Left forelimb (tissue), 1 donor: ENCODE measurements at regions not wholly inside any gene's neighbourhood (a gene's known extent, or its start where the extent isn't known, plus 50 kb on each side); places are given as distances from the start of the nearest gene placed in this dataset.

Experiments
- DNase-seq: peaks from one replicate; pipeline ENCODE4 v3.0.0-alpha.2; 2018; ENCODE audit warnings: low spot score

- no peak for DNase-seq
Observed at GRCh38 chr14:26855077-26855753, 257.4 kb upstream of the NOVA1 start.

- DNase-seq: no peak
Observed at GRCh38 chr14:26856876-26857518, 259.2 kb upstream of the NOVA1 start.

GRCh38 chr14:26859483-26859882 is 261.6 kb upstream of the NOVA1 start:
- DNase-seq: no peak

- DNase-seq: no peak
Observed at GRCh38 chr14:26860111-26860510, 262.3 kb upstream of the NOVA1 start.

GRCh38 chr14:26863736-26864135 is 265.9 kb upstream of the NOVA1 start:
- DNase-seq: no peak

GRCh38 chr14:26866721-26867120 is 268.9 kb upstream of the NOVA1 start:
- no peak for DNase-seq

GRCh38 chr14:26867171-26867757 is 269.4 kb upstream of the NOVA1 start:
- DNase-seq: no peak

GRCh38 chr14:26870096-26870495 is 272.3 kb upstream of the NOVA1 start:
- DNase-seq: no peak

GRCh38 chr14:26870722-26871617 is 273.1 kb upstream of the NOVA1 start:
- no peak for DNase-seq

- DNase-seq: no peak
Observed at GRCh38 chr14:26872515-26873361, 274.9 kb upstream of the NOVA1 start.

- DNase-seq: no peak
Observed at GRCh38 chr14:26873362-26873960, 275.6 kb upstream of the NOVA1 start.

GRCh38 chr14:26887847-26888246 is 290.0 kb upstream of the NOVA1 start:
- no peak for DNase-seq

GRCh38 chr14:26888592-26888991 is 290.8 kb upstream of the NOVA1 start:
- no peak for DNase-seq

GRCh38 chr14:26896447-26896846 is 298.6 kb upstream of the NOVA1 start:
- DNase-seq: no peak

GRCh38 chr14:26897196-26897595 is 299.4 kb upstream of the NOVA1 start:
- DNase-seq: no peak

- DNase-seq: no peak
Observed at GRCh38 chr14:26905229-26905628, 307.4 kb upstream of the NOVA1 start.

- no peak for DNase-seq
Observed at GRCh38 chr14:26913786-26914185, 316.0 kb upstream of the NOVA1 start.

GRCh38 chr14:26917086-26917485 is 319.3 kb upstream of the NOVA1 start:
- DNase-seq: no peak

- DNase-seq: no peak
Observed at GRCh38 chr14:26925876-26926584, 328.2 kb upstream of the NOVA1 start.

- DNase-seq: no peak
Observed at GRCh38 chr14:26926585-26926984, 328.8 kb upstream of the NOVA1 start.
